ENCODE measurements at regions not wholly inside any gene's neighbourhood (a gene's known extent, or its start where the extent isn't known, plus 50 kb on each side); places are given as distances from the start of the nearest gene placed in this dataset.

DNA sequence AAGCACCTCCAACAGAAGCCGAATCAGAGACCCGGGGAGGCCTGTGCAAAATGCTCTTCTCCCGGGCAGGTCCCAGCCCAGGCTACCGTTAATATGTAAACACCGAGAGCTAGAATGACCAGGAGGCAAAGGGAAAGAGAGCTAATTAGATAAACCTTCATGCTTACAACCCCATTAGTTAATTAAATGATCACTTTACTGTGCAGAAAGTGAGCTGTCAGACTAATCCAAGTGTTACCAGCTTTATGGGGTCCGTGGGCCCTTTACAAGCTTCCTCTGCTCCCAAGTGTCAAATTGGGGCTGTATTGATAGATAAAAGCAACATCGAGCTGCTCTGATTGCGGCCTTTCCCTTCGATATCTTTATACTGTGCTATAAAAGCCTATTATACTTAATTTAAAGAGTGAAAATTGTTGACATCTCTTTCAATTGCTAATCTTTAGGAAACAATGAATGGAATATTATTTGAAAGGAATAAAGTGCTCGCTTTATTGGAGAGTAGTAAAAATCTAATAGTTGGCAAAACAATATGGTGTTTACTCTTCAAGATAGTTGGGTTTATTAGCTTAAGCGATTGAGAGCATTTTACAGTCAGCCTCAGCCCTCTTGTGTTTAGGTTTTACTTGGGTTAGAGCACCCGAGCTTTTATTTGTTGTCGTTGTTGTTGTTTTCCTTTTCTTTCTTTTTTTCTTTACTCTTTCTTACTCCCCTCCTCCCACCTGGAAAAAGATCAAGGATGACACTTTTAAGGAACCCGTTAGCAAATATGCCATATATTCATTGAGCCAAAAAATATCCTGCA, 189.3 kb upstream of the GPR12 start:
- TF ChIP-seq, protein P1, sequence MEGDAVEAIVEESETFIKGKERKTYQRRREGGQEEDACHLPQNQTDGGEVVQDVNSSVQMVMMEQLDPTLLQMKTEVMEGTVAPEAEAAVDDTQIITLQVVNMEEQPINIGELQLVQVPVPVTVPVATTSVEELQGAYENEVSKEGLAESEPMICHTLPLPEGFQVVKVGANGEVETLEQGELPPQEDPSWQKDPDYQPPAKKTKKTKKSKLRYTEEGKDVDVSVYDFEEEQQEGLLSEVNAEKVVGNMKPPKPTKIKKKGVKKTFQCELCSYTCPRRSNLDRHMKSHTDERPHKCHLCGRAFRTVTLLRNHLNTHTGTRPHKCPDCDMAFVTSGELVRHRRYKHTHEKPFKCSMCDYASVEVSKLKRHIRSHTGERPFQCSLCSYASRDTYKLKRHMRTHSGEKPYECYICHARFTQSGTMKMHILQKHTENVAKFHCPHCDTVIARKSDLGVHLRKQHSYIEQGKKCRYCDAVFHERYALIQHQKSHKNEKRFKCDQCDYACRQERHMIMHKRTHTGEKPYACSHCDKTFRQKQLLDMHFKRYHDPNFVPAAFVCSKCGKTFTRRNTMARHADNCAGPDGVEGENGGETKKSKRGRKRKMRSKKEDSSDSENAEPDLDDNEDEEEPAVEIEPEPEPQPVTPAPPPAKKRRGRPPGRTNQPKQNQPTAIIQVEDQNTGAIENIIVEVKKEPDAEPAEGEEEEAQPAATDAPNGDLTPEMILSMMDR (conservative IDR thresholded peaks at IDR 0.05; ENCODE audit: control insufficient read depth, insufficient read depth, low read depth, low read length): no peak
- DNase-seq (ENCODE audit: low read depth): no peak
- H3K4me3 ChIP-seq (ENCODE audit: control insufficient read depth, low read depth, low read length): no peak overlapping the region

DNA sequence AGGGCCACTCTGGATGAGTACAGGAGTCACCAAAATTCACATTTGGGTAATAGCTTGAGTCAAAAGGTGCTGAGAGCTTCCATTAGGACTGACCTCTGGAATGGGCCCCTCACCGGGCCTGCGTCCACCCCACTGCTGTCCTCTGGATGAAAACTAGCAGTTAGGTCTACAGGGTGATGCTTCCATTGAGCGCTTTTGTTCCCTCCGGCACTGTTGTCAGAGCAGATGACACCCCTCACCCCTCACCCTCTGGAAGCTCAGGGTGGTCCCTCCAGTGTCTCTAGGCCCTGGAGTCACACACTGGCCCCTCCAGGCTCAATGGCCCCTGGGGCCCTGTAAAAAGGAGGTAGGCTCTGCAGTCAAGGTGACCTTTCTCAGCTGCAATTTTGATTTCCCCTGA, 187.8 kb upstream of the GPR12 start:
- TF ChIP-seq, protein P1 (conservative IDR thresholded peaks at IDR 0.05; ENCODE audit: control insufficient read depth, insufficient read depth, low read depth, low read length): no peak
- DNase-seq (ENCODE audit: low read depth): no peak
- no peak overlapping the region for H3K4me3 ChIP-seq (ENCODE audit: control insufficient read depth, low read depth, low read length)

DNA sequence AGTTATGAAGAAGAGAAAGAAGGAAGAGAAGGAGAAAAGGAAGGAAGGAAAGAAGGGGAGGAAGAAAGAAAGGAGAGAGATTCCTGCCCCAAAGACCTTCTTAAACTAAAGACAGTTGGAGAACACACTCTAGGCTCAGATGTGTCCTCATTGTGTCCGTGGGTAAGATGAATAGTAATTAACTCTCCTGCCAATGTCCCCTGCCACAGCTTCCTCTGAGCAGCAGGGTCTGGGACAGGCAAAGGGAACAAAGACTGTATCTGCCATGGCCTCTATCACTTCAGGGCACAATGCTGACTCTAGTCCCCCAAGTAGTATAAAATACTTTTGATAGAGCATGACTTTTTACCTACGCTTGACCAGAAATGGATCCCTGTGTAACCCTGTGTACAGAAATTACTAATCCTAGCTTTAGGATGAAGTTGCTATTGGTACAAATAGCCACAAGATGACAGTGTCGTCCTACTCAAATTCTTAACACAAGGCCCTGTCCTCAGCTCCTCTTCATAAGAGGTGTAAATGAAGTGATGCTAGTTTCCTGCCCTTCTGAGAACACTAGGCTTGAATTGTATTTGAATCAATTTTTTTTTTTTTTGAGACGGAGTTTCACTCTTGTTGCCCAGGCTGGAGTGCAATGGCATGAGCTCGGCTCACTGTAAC, 186.2 kb upstream of the GPR12 start:
- no peak overlapping the region for H3K4me3 ChIP-seq (ENCODE audit: control insufficient read depth, low read depth, low read length)
- TF ChIP-seq, protein P1 (conservative IDR thresholded peaks at IDR 0.05; ENCODE audit: control insufficient read depth, insufficient read depth, low read depth, low read length): peak; percentile 80
- DNase-seq (ENCODE audit: low read depth): peak; percentile 62

DNA sequence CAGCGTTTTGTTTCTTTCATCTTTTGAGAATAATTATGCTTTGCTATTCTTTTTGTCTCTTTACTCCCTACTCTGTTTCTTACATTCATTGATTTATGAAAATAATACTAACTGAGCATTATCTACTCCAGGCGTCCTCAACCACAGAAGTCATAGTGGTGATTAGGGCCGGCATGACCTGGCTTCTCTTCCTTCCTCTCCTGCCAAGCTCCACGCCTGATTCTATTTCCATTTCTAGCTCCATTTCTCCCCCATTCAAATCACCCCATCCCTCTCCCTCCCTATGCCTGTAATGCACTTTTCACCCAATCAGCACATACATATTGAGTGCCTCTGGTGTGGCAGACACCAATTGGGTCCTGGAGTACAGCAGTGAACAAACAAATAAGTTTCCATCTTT, 183.2 kb upstream of the GPR12 start:
- TF ChIP-seq, protein P1 (conservative IDR thresholded peaks at IDR 0.05; ENCODE audit: control insufficient read depth, insufficient read depth, low read depth, low read length): no peak

DNA sequence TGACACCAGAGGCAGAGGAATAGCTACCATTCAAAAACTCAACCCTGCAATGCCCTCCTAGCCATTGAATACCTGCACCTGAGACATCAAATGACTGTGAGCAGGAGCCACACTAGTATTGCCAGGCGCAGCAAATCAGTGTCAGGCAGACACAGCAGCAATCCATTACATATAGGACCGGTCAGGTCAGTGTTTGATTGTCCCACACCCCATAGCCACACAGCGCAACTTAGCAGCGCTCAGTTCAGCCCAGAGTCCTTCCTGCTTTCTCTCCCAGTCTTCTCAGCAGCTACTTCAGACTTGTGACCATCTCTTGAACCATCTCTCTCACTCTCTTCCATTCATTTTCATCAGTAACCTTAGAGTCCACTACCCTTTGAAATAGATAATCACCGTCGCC, 181.6 kb upstream of the GPR12 start:
- TF ChIP-seq, protein P1 (conservative IDR thresholded peaks at IDR 0.05; ENCODE audit: control insufficient read depth, insufficient read depth, low read depth, low read length): no peak
- no peak for DNase-seq (ENCODE audit: low read depth)
- no peak overlapping the region for H3K4me3 ChIP-seq (ENCODE audit: control insufficient read depth, low read depth, low read length)

More for the DNA sequence above, 183.2 kb upstream of the GPR12 start:
- no peak overlapping the region for H3K4me3 ChIP-seq (ENCODE audit: control insufficient read depth, low read depth, low read length)
- no peak for DNase-seq (ENCODE audit: low read depth)

DNA sequence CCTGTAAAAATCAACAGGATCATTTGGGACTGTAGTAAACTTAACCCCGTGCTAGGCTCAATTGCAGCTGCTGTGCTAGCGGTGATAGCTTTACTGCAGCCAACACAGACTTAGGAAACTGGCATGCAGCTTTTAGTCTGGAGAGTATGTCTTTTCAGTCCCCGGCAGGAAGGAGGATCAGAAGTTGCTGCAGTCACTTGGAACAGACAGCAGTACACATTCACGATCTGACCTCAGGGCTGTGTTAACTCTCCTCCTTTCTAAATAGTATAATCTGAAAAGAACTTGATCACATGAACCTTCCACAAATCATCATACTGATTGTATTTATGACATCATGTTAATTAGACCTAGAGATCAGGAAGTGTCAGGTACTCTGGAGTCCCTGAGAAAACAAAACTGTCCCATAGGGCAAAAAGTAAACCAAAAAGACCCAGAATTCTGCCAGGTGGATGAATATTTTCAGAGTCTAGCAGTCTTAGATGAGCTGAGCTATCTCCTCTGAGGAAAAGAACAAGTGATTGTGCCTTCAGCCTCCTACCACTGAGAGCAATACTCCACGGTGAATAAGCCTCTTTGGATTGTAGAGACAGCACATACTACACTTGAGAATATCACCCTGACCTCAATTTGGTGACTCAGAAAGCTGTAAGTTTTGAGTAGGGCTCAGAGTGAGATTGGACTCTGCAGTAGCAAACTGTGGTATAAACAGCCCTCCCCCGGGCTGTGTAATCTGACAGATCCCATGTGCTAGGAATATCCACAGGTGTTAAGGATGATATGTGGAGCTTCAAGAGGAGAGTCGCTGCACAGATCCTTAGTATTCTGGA, 181.0 kb upstream of the GPR12 start:
- TF ChIP-seq, protein P1 (conservative IDR thresholded peaks at IDR 0.05; ENCODE audit: control insufficient read depth, insufficient read depth, low read depth, low read length): no peak
- DNase-seq (ENCODE audit: low read depth): peak; percentile 76
- no peak overlapping the region for H3K4me3 ChIP-seq (ENCODE audit: control insufficient read depth, low read depth, low read length)
